ENCODE measurements at regions not wholly inside any gene's neighbourhood (a gene's known extent, or its start where the extent isn't known, plus 50 kb on each side); places are given as distances from the start of the nearest gene placed in this dataset.

- DNase-seq, result no peak
These were observed 477.6 kb downstream of the PTPRC start for GRCh38 chr1:199116488-199116887.

- no peak for DNase-seq
These were observed 482.2 kb downstream of the PTPRC start for GRCh38 chr1:199121047-199121446.

- no peak for DNase-seq
These were observed 483.2 kb downstream of the PTPRC start for GRCh38 chr1:199122085-199122484.

GRCh38 chr1:199122532-199123311 lies 483.9 kb downstream of the PTPRC start:
- no peak for DNase-seq

- no peak for DNase-seq
These were observed 484.8 kb downstream of the PTPRC start for GRCh38 chr1:199123615-199124014.

GRCh38 chr1:199124351-199124750 lies 485.5 kb downstream of the PTPRC start:
- DNase-seq, result no peak

- no peak for DNase-seq
These were observed 490.4 kb downstream of the PTPRC start for GRCh38 chr1:199129247-199129646.

- DNase-seq, result no peak
These were observed 493.2 kb downstream of the PTPRC start for GRCh38 chr1:199132006-199132405.

GRCh38 chr1:199135901-199136300 lies 497.1 kb downstream of the PTPRC start:
- no peak for DNase-seq

- no peak for DNase-seq
These were observed 499.2 kb downstream of the PTPRC start for GRCh38 chr1:199138061-199138460.

- DNase-seq, result no peak
These were observed 510.8 kb downstream of the PTPRC start for GRCh38 chr1:199149591-199149990.

- DNase-seq, result no peak
These were observed 511.9 kb downstream of the PTPRC start for GRCh38 chr1:199150756-199151155.

GRCh38 chr1:199151634-199152425 lies 513.0 kb downstream of the PTPRC start:
- no peak for DNase-seq

GRCh38 chr1:199152676-199153075 lies 513.8 kb downstream of the PTPRC start:
- no peak for DNase-seq

- no peak for DNase-seq
These were observed 516.6 kb downstream of the PTPRC start for GRCh38 chr1:199155166-199156019.

- DNase-seq, result no peak
These were observed 518.7 kb downstream of the PTPRC start for GRCh38 chr1:199157494-199157893.

- DNase-seq, result no peak
These were observed 521.9 kb downstream of the PTPRC start for GRCh38 chr1:199160521-199161318.

GRCh38 chr1:199161319-199161680 lies 522.5 kb downstream of the PTPRC start:
- no peak for DNase-seq

- DNase-seq, result no peak
These were observed 523.0 kb downstream of the PTPRC start for GRCh38 chr1:199161766-199162303.

- no peak for DNase-seq
These were observed 524.4 kb downstream of the PTPRC start for GRCh38 chr1:199163267-199163666.

GRCh38 chr1:199163670-199164069 lies 524.8 kb downstream of the PTPRC start:
- DNase-seq, result no peak

GRCh38 chr1:199167460-199167859 lies 528.6 kb downstream of the PTPRC start:
- DNase-seq, result no peak
